Tibial nerve (tissue), 4 donors: ENCODE measurements at regions not wholly inside any gene's neighbourhood (a gene's known extent, or its start where the extent isn't known, plus 50 kb on each side); places are given as distances from the start of the nearest gene placed in this dataset.

Source experiments
- DNase-seq, 2 donors: peaks; one replicate each; pipeline ENCODE4 v3.0.0-alpha.2; 2019; ENCODE audit warnings: low spot score in 2 of 2
- H3K27ac ChIP-seq, 4 donors: fragments of 200-600 bp; sonication (generic) in 3 of 4; one replicate each; pipeline ENCODE4 v1.5.1; 2017 to 2019; ENCODE audit warnings: mild to moderate bottlenecking in 1 of 4
- H3K27me3 ChIP-seq, 2 donors: fragments of 200-600 bp; sonication (generic) in 1 of 2; one replicate each; pipeline versions ENCODE4 v1.5.1 to v1.6.0; 2017 to 2019
- H3K36me3 ChIP-seq, 3 donors: fragments of 200-600 bp; sonication (generic); one replicate each; pipeline ENCODE4 v1.5.1; 2018 to 2019
- H3K4me1 ChIP-seq, 4 donors: fragments of 200-600 bp; sonication (generic) in 3 of 4; one replicate each; pipeline ENCODE4 v1.5.1; 2017 to 2019
- H3K4me3 ChIP-seq, 4 donors: fragments of 200-600 bp; sonication (generic) in 3 of 4; one replicate each; pipeline ENCODE4 v1.5.1; 2017 to 2019; ENCODE audit warnings: mild to moderate bottlenecking in 1 of 4, moderate library complexity in 1 of 4
- H3K9me3 ChIP-seq, 4 donors: fragments of 200-600 bp; sonication (generic) in 3 of 4; one replicate each; pipeline ENCODE4 v1.5.1; 2017 to 2019
- EP300 ChIP-seq, 2 donors: sonication (generic); formaldehyde crosslinking; IDR thresholded peaks; one replicate each; pipeline ENCODE4 v1.6.1; 2017; ENCODE audit warnings: antibody characterized with exemption in 2 of 2, mild to moderate bottlenecking in 1 of 2
- POLR2A ChIP-seq, 2 donors: fragments of 450-650 bp; IDR thresholded peaks; one replicate each; pipeline ENCODE4 v1.6.1; 2017; ENCODE audit warnings: antibody characterized with exemption in 2 of 2, mild to moderate bottlenecking in 2 of 2, moderate library complexity in 2 of 2
- WGBS, 2 donors: methylation state at CpG; one replicate each; pipeline ENCODE4 v1.1.5; 2018; 5-methylcytosine and 5-hydroxymethylcytosine counted together
- TF ChIP-seq, protein P1 (sequence below), 5 experiments: fragments of 200-600 bp in 3 of 5; fragments of 450-650 bp in 2 of 5; sonication (generic) in 3 of 5; IDR thresholded peaks; one replicate each; pipeline ENCODE4 v1.5.1; 2016 to 2019; ENCODE audit warnings: antibody characterized with exemption in 5 of 5, mild to moderate bottlenecking in 3 of 5, moderate library complexity in 2 of 5

DNA sequence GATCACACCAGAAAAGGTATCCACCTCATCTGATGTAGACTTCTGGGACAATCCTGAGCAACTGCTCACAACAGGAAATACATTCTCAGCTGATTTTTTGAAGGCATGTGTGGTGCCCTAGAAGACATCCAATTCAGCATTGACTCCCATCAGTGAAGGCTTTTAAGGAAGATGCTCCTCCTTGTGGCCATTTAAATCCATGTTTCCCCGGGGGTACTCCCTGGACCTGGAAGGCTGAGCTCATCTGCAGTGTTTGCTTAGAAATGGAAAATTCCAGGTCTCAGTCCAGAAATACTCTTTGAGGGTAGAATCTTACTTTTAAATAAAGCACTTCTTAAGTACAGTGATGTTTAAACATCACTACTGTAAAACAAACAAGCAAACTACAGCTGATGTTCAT is 195.5 kb upstream of the PDE10A start:
- 60 to 63% methylated on average over 1 of the region's 1 CpG for WGBS, 2 donors
- H3K36me3 ChIP-seq = no peaks in the 10 kb centered on the region
- H3K4me3 ChIP-seq = no peak overlapping the region
- H3K27me3 ChIP-seq = peaks cover 0 to 24% of the 10 kb centered on the region in 2 donors
- H3K4me1 ChIP-seq = peaks cover 0 to 23% (median 2%) of the 10 kb centered on the region in 4 donors
- no peak overlapping the region for H3K27ac ChIP-seq
- no peak for DNase-seq
- TF ChIP-seq, protein P1, sequence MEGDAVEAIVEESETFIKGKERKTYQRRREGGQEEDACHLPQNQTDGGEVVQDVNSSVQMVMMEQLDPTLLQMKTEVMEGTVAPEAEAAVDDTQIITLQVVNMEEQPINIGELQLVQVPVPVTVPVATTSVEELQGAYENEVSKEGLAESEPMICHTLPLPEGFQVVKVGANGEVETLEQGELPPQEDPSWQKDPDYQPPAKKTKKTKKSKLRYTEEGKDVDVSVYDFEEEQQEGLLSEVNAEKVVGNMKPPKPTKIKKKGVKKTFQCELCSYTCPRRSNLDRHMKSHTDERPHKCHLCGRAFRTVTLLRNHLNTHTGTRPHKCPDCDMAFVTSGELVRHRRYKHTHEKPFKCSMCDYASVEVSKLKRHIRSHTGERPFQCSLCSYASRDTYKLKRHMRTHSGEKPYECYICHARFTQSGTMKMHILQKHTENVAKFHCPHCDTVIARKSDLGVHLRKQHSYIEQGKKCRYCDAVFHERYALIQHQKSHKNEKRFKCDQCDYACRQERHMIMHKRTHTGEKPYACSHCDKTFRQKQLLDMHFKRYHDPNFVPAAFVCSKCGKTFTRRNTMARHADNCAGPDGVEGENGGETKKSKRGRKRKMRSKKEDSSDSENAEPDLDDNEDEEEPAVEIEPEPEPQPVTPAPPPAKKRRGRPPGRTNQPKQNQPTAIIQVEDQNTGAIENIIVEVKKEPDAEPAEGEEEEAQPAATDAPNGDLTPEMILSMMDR (IDR thresholded peaks at IDR 0.05) = peak in 1 of 5 experiments; percentile 12
- TF ChIP-seq POLR2A (IDR thresholded peaks at IDR 0.05) = no peak
- H3K9me3 ChIP-seq = no peaks in the 10 kb centered on the region

DNA sequence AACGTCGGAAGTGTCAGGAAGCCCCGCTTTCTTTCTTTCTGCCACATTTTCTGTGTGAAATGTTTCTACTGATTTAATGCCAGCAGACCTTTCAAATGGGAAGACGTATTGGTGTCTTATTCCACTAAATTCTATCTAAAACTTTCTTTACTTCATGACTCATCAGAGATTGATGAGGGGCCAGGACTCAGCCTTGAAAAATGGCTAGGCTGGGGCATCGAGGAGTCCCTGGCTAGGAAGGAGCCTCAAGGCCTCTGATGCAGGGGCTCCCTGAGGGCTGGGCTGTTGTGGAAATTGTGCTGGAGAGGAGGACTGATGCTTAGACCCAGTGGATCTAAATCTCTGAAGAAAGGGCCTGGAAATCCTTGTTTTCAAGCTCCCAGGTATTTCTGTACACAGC is 192.8 kb upstream of the PDE10A start:
- no peak for DNase-seq
- 89 to 96% methylated on average over 5 of the region's 5 CpGs for WGBS, 2 donors
- H3K27me3 ChIP-seq = peaks cover 0 to 30% of the 10 kb centered on the region in 2 donors

DNA sequence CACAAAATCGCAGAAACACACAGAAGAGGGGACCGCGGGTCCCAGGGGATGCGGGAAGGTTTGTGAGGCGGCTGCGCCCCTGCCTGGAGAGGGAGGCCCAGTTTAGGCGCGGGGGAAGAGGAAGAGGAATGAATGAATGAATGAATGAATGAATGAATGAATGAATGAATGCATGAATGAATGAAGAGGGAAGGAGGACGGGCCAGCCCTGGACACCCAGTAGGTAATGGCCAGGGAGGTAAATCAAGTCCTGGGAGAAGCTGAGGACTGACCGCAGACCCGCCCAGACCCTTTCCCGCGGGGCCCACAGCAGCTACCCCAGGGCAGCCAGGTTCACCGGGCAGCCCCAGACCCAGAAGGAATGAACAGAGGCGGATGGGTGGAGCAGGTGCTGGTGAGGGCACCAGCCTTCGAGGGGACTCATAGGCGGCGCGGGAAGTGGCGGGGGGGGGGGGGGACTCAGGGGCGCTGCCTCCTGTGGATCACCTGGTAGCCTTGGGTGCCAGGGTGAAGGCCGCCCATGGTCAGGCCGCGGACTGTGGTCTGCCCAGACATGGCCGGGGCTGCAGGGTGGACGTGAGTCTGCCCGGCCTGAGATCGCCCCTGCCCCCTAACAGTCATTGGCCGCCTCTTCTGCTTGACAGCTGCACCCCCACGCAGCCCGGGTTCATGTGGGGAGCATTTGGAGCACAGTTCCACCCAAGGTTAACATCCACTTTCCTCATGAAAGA is 192.0 kb upstream of the PDE10A start:
- Histone ChIP-seq H3K27ac (no peak overlapping the region), H3K36me3 (no peaks in the 10 kb centered on the region), H3K4me3 (no peak overlapping the region), H3K27me3 (peaks cover 0 to 33% of the 10 kb centered on the region in 2 donors), H3K4me1 (peaks cover 0 to 27% (median 2%) of the 10 kb centered on the region in 4 donors), H3K9me3 (no peaks in the 10 kb centered on the region)
- TF ChIP-seq EP300 (IDR thresholded peaks at IDR 0.05) = no peak
- TF ChIP-seq POLR2A (IDR thresholded peaks at IDR 0.05) = no peak
- TF ChIP-seq, protein P1 (IDR thresholded peaks at IDR 0.05) = no peak
- WGBS, 2 donors = 78 to 82% methylated on average over 27 to 31 of the region's 31 CpGs
- no peak for DNase-seq

More for the DNA sequence above, 192.8 kb upstream of the PDE10A start:
- Histone ChIP-seq H3K9me3 (no peaks in the 10 kb centered on the region), H3K27ac (no peak overlapping the region), H3K36me3 (no peaks in the 10 kb centered on the region), H3K4me1 (peaks cover 0 to 23% (median 2%) of the 10 kb centered on the region in 4 donors), H3K4me3 (no peak overlapping the region)
- no peak for TF ChIP-seq EP300 (IDR thresholded peaks at IDR 0.05)
- no peak for TF ChIP-seq POLR2A (IDR thresholded peaks at IDR 0.05)
- TF ChIP-seq, protein P1 (IDR thresholded peaks at IDR 0.05) = no peak

DNA sequence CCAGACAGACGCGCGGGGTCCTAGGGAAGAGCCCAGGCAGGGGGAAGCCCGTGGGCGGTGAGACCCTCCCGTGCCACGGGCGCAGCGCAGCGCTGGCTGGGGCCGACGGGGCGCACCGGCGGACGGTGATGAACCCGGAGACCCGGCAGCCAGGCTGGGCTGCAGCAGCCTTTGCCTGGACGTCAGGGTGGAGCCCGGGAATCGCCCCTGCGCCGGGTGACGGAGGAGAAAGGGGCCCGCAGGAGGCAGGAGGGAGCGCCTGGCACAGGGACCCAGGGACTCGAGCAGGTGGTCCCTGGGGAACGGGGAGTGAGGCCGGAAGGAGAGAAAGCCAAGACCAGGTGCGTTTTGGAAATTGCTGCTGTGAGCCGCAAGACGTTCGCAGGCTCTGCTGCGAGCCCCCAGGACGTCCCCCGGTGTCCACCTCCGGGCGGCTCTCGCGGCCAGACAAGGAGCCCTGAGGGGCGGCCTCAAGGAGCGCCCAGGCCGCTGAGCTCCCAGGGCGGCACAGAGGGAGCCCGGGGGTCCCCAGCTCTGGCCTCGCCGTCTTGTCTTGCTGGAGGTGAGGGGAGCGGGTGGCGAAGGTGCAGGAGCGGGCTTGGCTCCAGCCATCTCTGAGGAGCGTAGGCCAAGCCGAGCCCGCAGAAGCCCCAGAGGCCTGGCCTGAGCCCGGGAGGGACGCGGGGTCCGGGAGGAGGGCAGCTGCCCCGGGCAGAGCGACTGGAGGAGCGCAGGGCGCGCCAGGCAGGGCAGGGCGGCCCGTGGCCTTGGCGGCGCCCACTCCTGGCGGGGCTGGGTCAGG is 191.2 kb upstream of the PDE10A start:
- WGBS, 2 donors = 22 to 32% methylated on average over 29 to 56 of the region's 67 CpGs
- no peak for DNase-seq
- TF ChIP-seq EP300 (IDR thresholded peaks at IDR 0.05) = no peak
- TF ChIP-seq, protein P1 (IDR thresholded peaks at IDR 0.05) = no peak
- no peak for TF ChIP-seq POLR2A (IDR thresholded peaks at IDR 0.05)

DNA sequence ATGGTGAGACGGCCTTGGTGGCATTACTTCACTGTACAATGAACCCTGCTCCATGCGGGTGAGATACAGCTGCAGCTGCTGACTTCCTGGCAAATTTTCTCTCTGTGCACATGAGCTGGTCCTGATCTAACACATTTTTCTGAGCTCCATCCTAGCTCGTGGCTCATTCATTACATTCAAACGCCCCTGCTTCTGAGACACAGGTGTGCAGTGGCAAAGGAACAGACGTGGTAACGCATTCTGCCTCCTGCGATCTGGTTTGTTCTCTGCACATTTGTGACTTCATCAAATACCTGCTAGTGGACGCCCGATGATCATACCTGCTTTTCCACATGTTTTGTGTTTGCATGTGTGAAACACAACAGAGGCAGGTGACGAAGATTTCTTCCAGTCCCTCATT is 189.6 kb upstream of the PDE10A start:
- no peak for DNase-seq
- TF ChIP-seq, protein P1 (IDR thresholded peaks at IDR 0.05) = no peak
- TF ChIP-seq POLR2A (IDR thresholded peaks at IDR 0.05) (no peak), EP300 (IDR thresholded peaks at IDR 0.05) (no peak)
- peaks cover 0 to 36% of the 10 kb centered on the region in 2 donors for H3K27me3 ChIP-seq
- peaks cover 0 to 21% (median 0%) of the 10 kb centered on the region in 4 donors for H3K4me1 ChIP-seq
- WGBS, 2 donors = 82 to 94% methylated on average over 10 of the region's 10 CpGs
- H3K9me3 ChIP-seq = no peaks in the 10 kb centered on the region
- H3K27ac ChIP-seq = no peak overlapping the region
- no peaks in the 10 kb centered on the region for H3K36me3 ChIP-seq
- no peak overlapping the region for H3K4me3 ChIP-seq

More for the DNA sequence above, 191.2 kb upstream of the PDE10A start:
- Histone ChIP-seq H3K9me3 (no peaks in the 10 kb centered on the region), H3K36me3 (no peaks in the 10 kb centered on the region), H3K4me1 (peaks cover 0 to 29% (median 2%) of the 10 kb centered on the region in 4 donors), H3K27me3 (peaks cover 0 to 36% of the 10 kb centered on the region in 2 donors), H3K4me3 (no peak overlapping the region), H3K27ac (no peak overlapping the region)
